ENCODE measurements at regions not wholly inside any gene's neighbourhood (a gene's known extent, or its start where the extent isn't known, plus 50 kb on each side); places are given as distances from the start of the nearest gene placed in this dataset.

GRCh38 chr10:113454341-113455061 lies 98.4 kb upstream of the HABP2 start:
- Histone ChIP-seq H2AFZ (no peak overlapping the region), H3K27me3 (ENCODE audit: insufficient read depth, low read depth) (no peaks in the 10 kb centered on the region; the same call in 1 of the 2 replicates), H3K36me3 (ENCODE audit: low read depth) (no peaks in the 10 kb centered on the region), H3K9me3 (ENCODE audit: insufficient read depth, low read depth) (no peaks in the 10 kb centered on the region), H3K27ac (no peak overlapping the region), H3K79me2 (ENCODE audit: low read depth) (no peaks in the 10 kb centered on the region), H3F3A (ENCODE audit: insufficient read depth, low read depth) (no peaks in the 10 kb centered on the region), H3K9me2 (ENCODE audit: insufficient read depth) (no peaks in the 10 kb centered on the region), H4K20me1 (ENCODE audit: insufficient read depth) (no peaks in the 10 kb centered on the region), H3K4me1 (replicated peaks; ENCODE audit: insufficient read depth) (no peaks in the 10 kb centered on the region), H3K4me3 (no peak overlapping the region), H3K4me2 (peak overlapping the region; percentile 28; the same call in 1 of the 2 replicates)
- POLR2A ChIA-PET (ENCODE audit: unreplicated experiment), result no interaction called here
- DNase-seq, result peak in 1 of 2 experiments; percentile 16
- no TSS peak for BruUV-seq (replicated peaks)
- CTCF ChIA-PET, result no interaction called here
- TF ChIP-seq CTCF (conservative IDR thresholded peaks at IDR 0.05) (peak; percentile 64), EZH2 (IDR thresholded peaks at IDR 0.05; ENCODE audit: low read depth) (no peak)
- intact Hi-C loops (cut with micrococcal nuclease; ENCODE audit: unreplicated experiment), result no loop called here

GRCh38 chr10:113455947-113456346 lies 96.9 kb upstream of the HABP2 start:
- H3F3A ChIP-seq (ENCODE audit: insufficient read depth, low read depth), result no peaks in the 10 kb centered on the region
- H3K27ac ChIP-seq, result no peak overlapping the region
- no peak overlapping the region for H2AFZ ChIP-seq
- no peaks in the 10 kb centered on the region for H3K4me1 ChIP-seq (replicated peaks; ENCODE audit: insufficient read depth)
- no TSS peak for BruUV-seq (replicated peaks)
- DNase-seq, result no peak
- no peaks in the 10 kb centered on the region; the same call in 1 of the 2 replicates for H3K27me3 ChIP-seq (ENCODE audit: insufficient read depth, low read depth)
- no peaks in the 10 kb centered on the region for H4K20me1 ChIP-seq (ENCODE audit: insufficient read depth)
- ChIA-PET CTCF (no interaction called here), POLR2A (ENCODE audit: unreplicated experiment) (no interaction called here)
- no peak overlapping the region for H3K4me2 ChIP-seq
- no peaks in the 10 kb centered on the region for H3K36me3 ChIP-seq (ENCODE audit: low read depth)
- no peaks in the 10 kb centered on the region for H3K9me2 ChIP-seq (ENCODE audit: insufficient read depth)
- TF ChIP-seq CTCF (conservative IDR thresholded peaks at IDR 0.05), result no peak
- no peak for TF ChIP-seq EZH2 (IDR thresholded peaks at IDR 0.05; ENCODE audit: low read depth)
- no peaks in the 10 kb centered on the region for H3K79me2 ChIP-seq (ENCODE audit: low read depth)
- H3K4me3 ChIP-seq, result no peak overlapping the region
- intact Hi-C loops (cut with micrococcal nuclease; ENCODE audit: unreplicated experiment), result no loop called here
- no peaks in the 10 kb centered on the region for H3K9me3 ChIP-seq (ENCODE audit: insufficient read depth, low read depth)

- POLR2A ChIA-PET (ENCODE audit: unreplicated experiment), result no interaction called here
- intact Hi-C loops (cut with micrococcal nuclease; ENCODE audit: unreplicated experiment), result no loop called here
These were observed 96.1 kb upstream of the HABP2 start for GRCh38 chr10:113456741-113457140.

More at GRCh38 chr10:113456741-113457140, 96.1 kb upstream of the HABP2 start:
- Histone ChIP-seq H3K36me3 (ENCODE audit: low read depth) (no peaks in the 10 kb centered on the region), H2AFZ (no peak overlapping the region), H3K4me3 (no peak overlapping the region), H3K4me2 (no peak overlapping the region), H4K20me1 (ENCODE audit: insufficient read depth) (no peaks in the 10 kb centered on the region), H3F3A (ENCODE audit: insufficient read depth, low read depth) (no peaks in the 10 kb centered on the region), H3K9me3 (ENCODE audit: insufficient read depth, low read depth) (no peaks in the 10 kb centered on the region), H3K4me1 (replicated peaks; ENCODE audit: insufficient read depth) (no peaks in the 10 kb centered on the region), H3K27me3 (ENCODE audit: insufficient read depth, low read depth) (no peaks in the 10 kb centered on the region; the same call in 1 of the 2 replicates), H3K27ac (no peak overlapping the region), H3K79me2 (ENCODE audit: low read depth) (no peaks in the 10 kb centered on the region), H3K9me2 (ENCODE audit: insufficient read depth) (no peaks in the 10 kb centered on the region)
- no peak for DNase-seq
- CTCF ChIA-PET, result no interaction called here
- TF ChIP-seq EZH2 (IDR thresholded peaks at IDR 0.05; ENCODE audit: low read depth) (no peak), CTCF (conservative IDR thresholded peaks at IDR 0.05) (no peak)
- BruUV-seq (replicated peaks), result no TSS peak

Measured in PC-9 (cell line).